ENCODE measurements at regions not wholly inside any gene's neighbourhood (a gene's known extent, or its start where the extent isn't known, plus 50 kb on each side); places are given as distances from the start of the nearest gene placed in this dataset.

- TF ChIP-seq, protein P1, sequence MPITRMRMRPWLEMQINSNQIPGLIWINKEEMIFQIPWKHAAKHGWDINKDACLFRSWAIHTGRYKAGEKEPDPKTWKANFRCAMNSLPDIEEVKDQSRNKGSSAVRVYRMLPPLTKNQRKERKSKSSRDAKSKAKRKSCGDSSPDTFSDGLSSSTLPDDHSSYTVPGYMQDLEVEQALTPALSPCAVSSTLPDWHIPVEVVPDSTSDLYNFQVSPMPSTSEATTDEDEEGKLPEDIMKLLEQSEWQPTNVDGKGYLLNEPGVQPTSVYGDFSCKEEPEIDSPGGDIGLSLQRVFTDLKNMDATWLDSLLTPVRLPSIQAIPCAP (CRISPR knock-in tag; IDR thresholded peaks at IDR 0.05), result no peak
- no peak for TF ChIP-seq E2F5 (CRISPR knock-in tag; IDR thresholded peaks at IDR 0.05)
- TF ChIP-seq OVOL2 (CRISPR knock-in tag; IDR thresholded peaks at IDR 0.05; ENCODE audit: borderline replicate concordance), result no peak
- TF ChIP-seq NR2C2 (CRISPR knock-in tag; IDR thresholded peaks at IDR 0.05), result no peak
- no peak for TF ChIP-seq ZMAT4 (CRISPR knock-in tag; IDR thresholded peaks at IDR 0.05)
- TF ChIP-seq, protein P2, sequence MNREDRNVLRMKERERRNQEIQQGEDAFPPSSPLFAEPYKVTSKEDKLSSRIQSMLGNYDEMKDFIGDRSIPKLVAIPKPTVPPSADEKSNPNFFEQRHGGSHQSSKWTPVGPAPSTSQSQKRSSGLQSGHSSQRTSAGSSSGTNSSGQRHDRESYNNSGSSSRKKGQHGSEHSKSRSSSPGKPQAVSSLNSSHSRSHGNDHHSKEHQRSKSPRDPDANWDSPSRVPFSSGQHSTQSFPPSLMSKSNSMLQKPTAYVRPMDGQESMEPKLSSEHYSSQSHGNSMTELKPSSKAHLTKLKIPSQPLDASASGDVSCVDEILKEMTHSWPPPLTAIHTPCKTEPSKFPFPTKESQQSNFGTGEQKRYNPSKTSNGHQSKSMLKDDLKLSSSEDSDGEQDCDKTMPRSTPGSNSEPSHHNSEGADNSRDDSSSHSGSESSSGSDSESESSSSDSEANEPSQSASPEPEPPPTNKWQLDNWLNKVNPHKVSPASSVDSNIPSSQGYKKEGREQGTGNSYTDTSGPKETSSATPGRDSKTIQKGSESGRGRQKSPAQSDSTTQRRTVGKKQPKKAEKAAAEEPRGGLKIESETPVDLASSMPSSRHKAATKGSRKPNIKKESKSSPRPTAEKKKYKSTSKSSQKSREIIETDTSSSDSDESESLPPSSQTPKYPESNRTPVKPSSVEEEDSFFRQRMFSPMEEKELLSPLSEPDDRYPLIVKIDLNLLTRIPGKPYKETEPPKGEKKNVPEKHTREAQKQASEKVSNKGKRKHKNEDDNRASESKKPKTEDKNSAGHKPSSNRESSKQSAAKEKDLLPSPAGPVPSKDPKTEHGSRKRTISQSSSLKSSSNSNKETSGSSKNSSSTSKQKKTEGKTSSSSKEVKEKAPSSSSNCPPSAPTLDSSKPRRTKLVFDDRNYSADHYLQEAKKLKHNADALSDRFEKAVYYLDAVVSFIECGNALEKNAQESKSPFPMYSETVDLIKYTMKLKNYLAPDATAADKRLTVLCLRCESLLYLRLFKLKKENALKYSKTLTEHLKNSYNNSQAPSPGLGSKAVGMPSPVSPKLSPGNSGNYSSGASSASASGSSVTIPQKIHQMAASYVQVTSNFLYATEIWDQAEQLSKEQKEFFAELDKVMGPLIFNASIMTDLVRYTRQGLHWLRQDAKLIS (CRISPR knock-in tag; IDR thresholded peaks at IDR 0.05; ENCODE audit: borderline replicate concordance), result no peak
- no peak for TF ChIP-seq ZNF425 (CRISPR knock-in tag; conservative IDR thresholded peaks at IDR 0.05)
- TF ChIP-seq ZNF423 (CRISPR knock-in tag; IDR thresholded peaks at IDR 0.05), result no peak
- TF ChIP-seq, protein P3, sequence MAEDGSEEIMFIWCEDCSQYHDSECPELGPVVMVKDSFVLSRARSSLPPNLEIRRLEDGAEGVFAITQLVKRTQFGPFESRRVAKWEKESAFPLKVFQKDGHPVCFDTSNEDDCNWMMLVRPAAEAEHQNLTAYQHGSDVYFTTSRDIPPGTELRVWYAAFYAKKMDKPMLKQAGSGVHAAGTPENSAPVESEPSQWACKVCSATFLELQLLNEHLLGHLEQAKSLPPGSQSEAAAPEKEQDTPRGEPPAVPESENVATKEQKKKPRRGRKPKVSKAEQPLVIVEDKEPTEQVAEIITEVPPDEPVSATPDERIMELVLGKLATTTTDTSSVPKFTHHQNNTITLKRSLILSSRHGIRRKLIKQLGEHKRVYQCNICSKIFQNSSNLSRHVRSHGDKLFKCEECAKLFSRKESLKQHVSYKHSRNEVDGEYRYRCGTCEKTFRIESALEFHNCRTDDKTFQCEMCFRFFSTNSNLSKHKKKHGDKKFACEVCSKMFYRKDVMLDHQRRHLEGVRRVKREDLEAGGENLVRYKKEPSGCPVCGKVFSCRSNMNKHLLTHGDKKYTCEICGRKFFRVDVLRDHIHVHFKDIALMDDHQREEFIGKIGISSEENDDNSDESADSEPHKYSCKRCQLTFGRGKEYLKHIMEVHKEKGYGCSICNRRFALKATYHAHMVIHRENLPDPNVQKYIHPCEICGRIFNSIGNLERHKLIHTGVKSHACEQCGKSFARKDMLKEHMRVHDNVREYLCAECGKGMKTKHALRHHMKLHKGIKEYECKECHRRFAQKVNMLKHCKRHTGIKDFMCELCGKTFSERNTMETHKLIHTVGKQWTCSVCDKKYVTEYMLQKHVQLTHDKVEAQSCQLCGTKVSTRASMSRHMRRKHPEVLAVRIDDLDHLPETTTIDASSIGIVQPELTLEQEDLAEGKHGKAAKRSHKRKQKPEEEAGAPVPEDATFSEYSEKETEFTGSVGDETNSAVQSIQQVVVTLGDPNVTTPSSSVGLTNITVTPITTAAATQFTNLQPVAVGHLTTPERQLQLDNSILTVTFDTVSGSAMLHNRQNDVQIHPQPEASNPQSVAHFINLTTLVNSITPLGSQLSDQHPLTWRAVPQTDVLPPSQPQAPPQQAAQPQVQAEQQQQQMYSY (CRISPR knock-in tag; IDR thresholded peaks at IDR 0.05), result no peak
- TF ChIP-seq SOX15 (CRISPR knock-in tag; IDR thresholded peaks at IDR 0.05), result no peak
Measured at GRCh38 chr20:48530957-48531356, 296.8 kb downstream of the PREX1 start (continued).

DNA sequence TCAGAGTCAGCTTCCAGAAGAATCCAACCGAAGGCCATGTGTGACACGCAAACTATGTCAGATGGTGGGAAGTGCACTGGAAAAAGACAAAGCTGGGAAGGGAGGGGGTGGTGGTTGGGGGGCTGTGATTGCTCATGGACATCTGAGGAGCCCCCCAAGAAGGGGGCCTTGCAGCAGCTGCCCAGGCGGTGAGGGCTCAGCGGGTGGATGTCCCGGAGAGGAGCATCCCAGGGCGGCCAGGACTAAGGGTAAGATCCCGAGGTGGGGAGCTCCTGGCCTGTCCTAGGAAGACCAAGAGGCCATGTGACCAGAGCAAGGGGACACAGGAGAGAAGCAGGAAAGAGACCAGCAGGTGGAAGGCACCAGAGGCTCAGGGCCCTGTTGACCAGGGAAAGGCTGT is 299.5 kb downstream of the PREX1 start:
- Mint-ChIP-seq H3K27ac (no peak overlapping the region), H3K9me3 (0 out of 2 replicates have a peak, but pooled peaks cover under 1% of the 10 kb centered on the region), H3K36me3 (no peaks in the 10 kb centered on the region), H3K4me3 (no peak overlapping the region), H3K27me3 (ENCODE audit: low read depth) (no peaks in the 10 kb centered on the region), H3K4me1 (no peaks in the 10 kb centered on the region)
- DNase-seq (ENCODE audit: low spot score) (no peak), ATAC-seq (no peak)
- ChIA-PET CTCF (interaction anchor here (4.1 kb wide), 1 partner anchor 93 kb away, joined by 13 read pairs; no protein-coding TSS in a partner anchor), POLR2A (no interaction called here)
- TF ChIP-seq SP1 (CRISPR knock-in tag; conservative IDR thresholded peaks at IDR 0.05), result no peak
- TF ChIP-seq FOXK1 (CRISPR knock-in tag; IDR thresholded peaks at IDR 0.05), result no peak
- TF ChIP-seq, protein P4, sequence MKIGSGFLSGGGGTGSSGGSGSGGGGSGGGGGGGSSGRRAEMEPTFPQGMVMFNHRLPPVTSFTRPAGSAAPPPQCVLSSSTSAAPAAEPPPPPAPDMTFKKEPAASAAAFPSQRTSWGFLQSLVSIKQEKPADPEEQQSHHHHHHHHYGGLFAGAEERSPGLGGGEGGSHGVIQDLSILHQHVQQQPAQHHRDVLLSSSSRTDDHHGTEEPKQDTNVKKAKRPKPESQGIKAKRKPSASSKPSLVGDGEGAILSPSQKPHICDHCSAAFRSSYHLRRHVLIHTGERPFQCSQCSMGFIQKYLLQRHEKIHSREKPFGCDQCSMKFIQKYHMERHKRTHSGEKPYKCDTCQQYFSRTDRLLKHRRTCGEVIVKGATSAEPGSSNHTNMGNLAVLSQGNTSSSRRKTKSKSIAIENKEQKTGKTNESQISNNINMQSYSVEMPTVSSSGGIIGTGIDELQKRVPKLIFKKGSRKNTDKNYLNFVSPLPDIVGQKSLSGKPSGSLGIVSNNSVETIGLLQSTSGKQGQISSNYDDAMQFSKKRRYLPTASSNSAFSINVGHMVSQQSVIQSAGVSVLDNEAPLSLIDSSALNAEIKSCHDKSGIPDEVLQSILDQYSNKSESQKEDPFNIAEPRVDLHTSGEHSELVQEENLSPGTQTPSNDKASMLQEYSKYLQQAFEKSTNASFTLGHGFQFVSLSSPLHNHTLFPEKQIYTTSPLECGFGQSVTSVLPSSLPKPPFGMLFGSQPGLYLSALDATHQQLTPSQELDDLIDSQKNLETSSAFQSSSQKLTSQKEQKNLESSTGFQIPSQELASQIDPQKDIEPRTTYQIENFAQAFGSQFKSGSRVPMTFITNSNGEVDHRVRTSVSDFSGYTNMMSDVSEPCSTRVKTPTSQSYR (CRISPR knock-in tag; IDR thresholded peaks at IDR 0.05), result no peak
- TF ChIP-seq NR1H2 (CRISPR knock-in tag; IDR thresholded peaks at IDR 0.05), result no peak
- no peak for TF ChIP-seq SMAD3 (CRISPR knock-in tag; IDR thresholded peaks at IDR 0.05; ENCODE audit: borderline replicate concordance)
- TF ChIP-seq OVOL2 (CRISPR knock-in tag; IDR thresholded peaks at IDR 0.05; ENCODE audit: borderline replicate concordance), result no peak
- TF ChIP-seq, protein P5, sequence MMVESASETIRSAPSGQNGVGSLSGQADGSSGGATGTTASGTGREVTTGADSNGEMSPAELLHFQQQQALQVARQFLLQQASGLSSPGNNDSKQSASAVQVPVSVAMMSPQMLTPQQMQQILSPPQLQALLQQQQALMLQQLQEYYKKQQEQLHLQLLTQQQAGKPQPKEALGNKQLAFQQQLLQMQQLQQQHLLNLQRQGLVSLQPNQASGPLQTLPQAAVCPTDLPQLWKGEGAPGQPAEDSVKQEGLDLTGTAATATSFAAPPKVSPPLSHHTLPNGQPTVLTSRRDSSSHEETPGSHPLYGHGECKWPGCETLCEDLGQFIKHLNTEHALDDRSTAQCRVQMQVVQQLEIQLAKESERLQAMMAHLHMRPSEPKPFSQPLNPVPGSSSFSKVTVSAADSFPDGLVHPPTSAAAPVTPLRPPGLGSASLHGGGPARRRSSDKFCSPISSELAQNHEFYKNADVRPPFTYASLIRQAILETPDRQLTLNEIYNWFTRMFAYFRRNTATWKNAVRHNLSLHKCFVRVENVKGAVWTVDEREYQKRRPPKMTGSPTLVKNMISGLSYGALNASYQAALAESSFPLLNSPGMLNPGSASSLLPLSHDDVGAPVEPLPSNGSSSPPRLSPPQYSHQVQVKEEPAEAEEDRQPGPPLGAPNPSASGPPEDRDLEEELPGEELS (CRISPR knock-in tag; IDR thresholded peaks at IDR 0.05), result no peak
- TF ChIP-seq ELF4 (CRISPR knock-in tag; IDR thresholded peaks at IDR 0.05; ENCODE audit: low read depth), result no peak
- TF ChIP-seq ZNF138 (CRISPR knock-in tag; conservative IDR thresholded peaks at IDR 0.05), result no peak
- no peak for TF ChIP-seq NR3C1 (CRISPR knock-in tag; conservative IDR thresholded peaks at IDR 0.05; ENCODE audit: low read depth)
